HepG2 (cell line): ENCODE measurements at regions not wholly inside any gene's neighbourhood (a gene's known extent, or its start where the extent isn't known, plus 50 kb on each side); places are given as distances from the start of the nearest gene placed in this dataset.

Experiments used
- HOXD1 ChIP-seq: sonication (generic); formaldehyde crosslinking; IDR thresholded peaks from 2 replicates; pipeline ENCODE4 v1.5.0; 2020; ENCODE audit warnings: missing genetic modification reagents
- XRCC5 ChIP-seq: fragments of 200-400 bp; formaldehyde crosslinking; optimal IDR thresholded peaks from 2 replicates; pipeline ENCODE3; 2017; ENCODE audit warnings: mild to moderate bottlenecking, low read length
- YY1 ChIP-seq: IDR thresholded peaks from 2 replicates; pipeline ENCODE4 v1.6.1; 2011; ENCODE audit warnings: low read length, low read depth, moderate library complexity, mild to moderate bottlenecking; ENCODE audit not compliant: insufficient read depth, insufficient replicate concordance
- TF ChIP-seq, protein P1 (sequence below): sonication (generic); formaldehyde crosslinking; conservative IDR thresholded peaks from 2 replicates; pipeline ENCODE4 v1.4.0; 2020; ENCODE audit warnings: missing genetic modification reagents

DNA sequence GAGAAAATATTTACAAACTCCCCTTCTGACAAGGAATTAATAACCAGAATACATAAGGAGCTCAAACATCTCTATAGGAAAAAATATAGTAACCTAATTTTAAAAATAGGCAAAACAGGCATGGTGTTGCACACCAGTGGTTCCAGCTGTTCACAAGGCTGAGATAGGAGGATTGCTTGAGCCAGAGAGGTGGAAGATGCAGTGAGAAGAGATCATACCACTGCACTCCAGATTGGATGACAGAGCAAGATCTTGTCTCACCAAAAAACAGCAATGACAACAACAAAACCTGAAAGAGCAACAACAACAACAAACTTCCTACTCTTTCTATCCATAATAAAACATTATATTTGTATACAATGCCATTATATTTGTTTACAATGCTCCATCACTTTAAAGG, 304.4 kb upstream of the CNTNAP2 start:
- TF ChIP-seq XRCC5 (no peak), YY1 (no peak), HOXD1 (CRISPR knock-in tag) (no peak)
- TF ChIP-seq, protein P1, sequence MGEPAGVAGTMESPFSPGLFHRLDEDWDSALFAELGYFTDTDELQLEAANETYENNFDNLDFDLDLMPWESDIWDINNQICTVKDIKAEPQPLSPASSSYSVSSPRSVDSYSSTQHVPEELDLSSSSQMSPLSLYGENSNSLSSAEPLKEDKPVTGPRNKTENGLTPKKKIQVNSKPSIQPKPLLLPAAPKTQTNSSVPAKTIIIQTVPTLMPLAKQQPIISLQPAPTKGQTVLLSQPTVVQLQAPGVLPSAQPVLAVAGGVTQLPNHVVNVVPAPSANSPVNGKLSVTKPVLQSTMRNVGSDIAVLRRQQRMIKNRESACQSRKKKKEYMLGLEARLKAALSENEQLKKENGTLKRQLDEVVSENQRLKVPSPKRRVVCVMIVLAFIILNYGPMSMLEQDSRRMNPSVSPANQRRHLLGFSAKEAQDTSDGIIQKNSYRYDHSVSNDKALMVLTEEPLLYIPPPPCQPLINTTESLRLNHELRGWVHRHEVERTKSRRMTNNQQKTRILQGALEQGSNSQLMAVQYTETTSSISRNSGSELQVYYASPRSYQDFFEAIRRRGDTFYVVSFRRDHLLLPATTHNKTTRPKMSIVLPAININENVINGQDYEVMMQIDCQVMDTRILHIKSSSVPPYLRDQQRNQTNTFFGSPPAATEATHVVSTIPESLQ (CRISPR knock-in tag) = no peak
